22Rv1 (cell line): ENCODE measurements at regions not wholly inside any gene's neighbourhood (a gene's known extent, or its start where the extent isn't known, plus 50 kb on each side); places are given as distances from the start of the nearest gene placed in this dataset.

Experiments
- H3K27ac ChIP-seq: fragments of 450-650 bp; 2 replicates; pipeline ENCODE4 v1.5.1; 2017
- ZFX ChIP-seq: fragments of 450-650 bp; IDR thresholded peaks from 2 replicates; pipeline ENCODE4 v1.6.1; 2017; ENCODE audit warnings: antibody characterized with exemption, borderline replicate concordance
- TF ChIP-seq, protein P1 (sequence below): fragments of 450-650 bp; IDR thresholded peaks from 2 replicates; pipeline ENCODE4 v1.5.1; 2017; ENCODE audit warnings: mild to moderate bottlenecking

DNA sequence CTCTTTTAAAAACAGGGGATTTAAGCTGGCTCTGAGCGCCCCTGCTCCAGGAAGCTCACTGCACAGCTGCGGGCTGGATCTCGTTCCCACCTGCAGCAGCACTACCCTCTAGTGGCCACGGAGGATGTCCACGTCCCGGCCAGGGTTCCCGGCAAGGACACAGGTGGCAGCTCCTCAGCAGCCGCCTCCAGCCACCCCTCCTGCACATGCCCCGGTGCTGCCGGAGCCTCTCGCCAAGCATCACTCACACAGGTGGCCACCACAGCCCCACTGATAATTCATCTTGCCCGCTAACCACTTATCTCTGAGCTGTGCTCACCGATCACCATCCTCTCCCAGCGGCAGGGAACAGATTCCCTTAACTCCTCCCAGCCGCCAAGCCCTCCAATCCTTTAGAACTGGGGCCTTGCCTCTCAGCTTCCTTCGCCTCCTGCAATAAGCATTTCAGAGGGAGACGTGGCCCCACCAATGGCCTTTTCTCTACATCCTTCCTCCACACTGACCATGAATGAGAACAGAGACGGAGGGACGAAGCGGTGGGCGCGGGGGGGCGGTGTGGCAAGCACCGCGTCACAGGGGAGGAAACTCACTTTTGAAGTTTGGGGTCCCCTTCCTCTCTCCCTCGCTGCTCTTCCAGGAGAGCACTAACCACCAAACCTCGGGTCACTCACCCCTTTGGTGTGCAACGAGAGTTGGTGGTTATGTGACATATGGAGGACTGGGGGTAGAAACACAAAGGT is 222.1 kb downstream of the RBFOX3 start:
- no peak overlapping the region for H3K27ac ChIP-seq
- TF ChIP-seq, protein P1, sequence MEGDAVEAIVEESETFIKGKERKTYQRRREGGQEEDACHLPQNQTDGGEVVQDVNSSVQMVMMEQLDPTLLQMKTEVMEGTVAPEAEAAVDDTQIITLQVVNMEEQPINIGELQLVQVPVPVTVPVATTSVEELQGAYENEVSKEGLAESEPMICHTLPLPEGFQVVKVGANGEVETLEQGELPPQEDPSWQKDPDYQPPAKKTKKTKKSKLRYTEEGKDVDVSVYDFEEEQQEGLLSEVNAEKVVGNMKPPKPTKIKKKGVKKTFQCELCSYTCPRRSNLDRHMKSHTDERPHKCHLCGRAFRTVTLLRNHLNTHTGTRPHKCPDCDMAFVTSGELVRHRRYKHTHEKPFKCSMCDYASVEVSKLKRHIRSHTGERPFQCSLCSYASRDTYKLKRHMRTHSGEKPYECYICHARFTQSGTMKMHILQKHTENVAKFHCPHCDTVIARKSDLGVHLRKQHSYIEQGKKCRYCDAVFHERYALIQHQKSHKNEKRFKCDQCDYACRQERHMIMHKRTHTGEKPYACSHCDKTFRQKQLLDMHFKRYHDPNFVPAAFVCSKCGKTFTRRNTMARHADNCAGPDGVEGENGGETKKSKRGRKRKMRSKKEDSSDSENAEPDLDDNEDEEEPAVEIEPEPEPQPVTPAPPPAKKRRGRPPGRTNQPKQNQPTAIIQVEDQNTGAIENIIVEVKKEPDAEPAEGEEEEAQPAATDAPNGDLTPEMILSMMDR = peak; percentile 83
- TF ChIP-seq ZFX = no peak

GRCh38 chr17:79387783-79388182 is 223.1 kb downstream of the RBFOX3 start:
- no peak overlapping the region for H3K27ac ChIP-seq
- TF ChIP-seq, protein P1 = no peak
- no peak for TF ChIP-seq ZFX

DNA sequence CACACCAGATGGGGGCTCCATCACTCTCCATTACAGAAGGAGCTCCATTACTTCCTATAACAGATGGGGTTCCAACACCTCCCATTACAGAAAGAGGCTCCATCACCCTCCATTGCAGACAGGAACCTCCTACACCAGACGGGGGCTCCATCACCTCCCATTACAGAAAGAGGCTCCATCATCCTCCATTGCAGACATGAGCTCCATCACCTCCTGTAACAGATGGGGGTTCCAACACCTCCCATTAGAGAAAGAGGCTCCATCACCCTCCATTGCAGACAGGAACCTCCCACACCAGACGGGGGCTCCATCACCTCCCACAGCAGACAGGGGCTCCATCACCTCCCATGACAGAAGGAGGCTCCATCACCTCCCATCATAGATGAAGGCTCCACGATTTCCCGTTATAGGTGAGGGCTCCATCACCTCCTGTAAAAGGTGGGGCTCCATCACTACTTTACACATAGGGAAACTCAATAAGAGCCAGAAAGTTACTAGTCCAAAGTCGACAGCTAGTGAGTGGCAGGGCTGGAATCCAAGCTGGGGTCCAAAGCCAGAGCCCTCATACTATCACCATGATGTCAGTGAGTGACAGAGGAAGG is 224.8 kb downstream of the RBFOX3 start:
- H3K27ac ChIP-seq = no peak overlapping the region
- TF ChIP-seq ZFX = no peak
- TF ChIP-seq, protein P1 = no peak

GRCh38 chr17:79382313-79382712 is 228.5 kb downstream of the RBFOX3 start:
- TF ChIP-seq ZFX = no peak
- TF ChIP-seq, protein P1 = no peak
- no peak overlapping the region for H3K27ac ChIP-seq

GRCh38 chr17:79379700-79380445 is 231.0 kb downstream of the RBFOX3 start:
- H3K27ac ChIP-seq = no peak overlapping the region
- TF ChIP-seq, protein P1 = no peak
- no peak for TF ChIP-seq ZFX

DNA sequence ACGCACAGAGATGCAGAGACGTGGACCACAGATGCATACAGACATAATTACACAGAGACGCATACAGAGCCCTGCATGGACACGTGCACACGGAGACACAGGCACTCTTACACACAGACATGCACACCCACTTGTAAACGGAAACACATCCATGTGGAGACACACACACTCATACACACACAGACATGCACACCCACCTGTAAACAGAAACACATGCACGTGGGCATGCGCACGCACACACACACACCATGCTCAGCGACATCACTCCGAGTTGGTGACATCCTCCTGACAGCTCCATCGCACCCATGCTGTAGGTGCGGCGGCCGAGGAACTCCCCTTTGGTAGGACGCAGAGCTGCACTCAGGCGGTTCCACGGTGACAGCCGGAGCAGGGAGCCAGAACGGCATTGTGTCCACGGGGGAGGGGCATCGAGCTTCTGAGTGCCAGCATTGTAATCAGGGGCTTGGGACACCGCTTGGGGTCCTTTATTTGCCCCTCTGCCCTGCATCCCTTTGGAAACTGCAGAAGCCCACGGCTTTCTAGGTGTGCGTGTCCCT is 233.5 kb downstream of the RBFOX3 start:
- TF ChIP-seq ZFX = no peak
- TF ChIP-seq, protein P1 = no peak
- no peak overlapping the region for H3K27ac ChIP-seq
